NB4 (cell line): ENCODE measurements at regions not wholly inside any gene's neighbourhood (a gene's known extent, or its start where the extent isn't known, plus 50 kb on each side); places are given as distances from the start of the nearest gene placed in this dataset.
A peak's percentile ranks its signal among the peaks of the same experiment; 100 is the strongest.

Experiments used
- DNase-seq: peaks from one replicate; pipeline ENCODE4 v3.0.0; 2010; ENCODE audit warnings: low read depth
- H3K4me3 ChIP-seq: one replicate; pipeline ENCODE4 v1.5.1; 2011; ENCODE audit warnings: mild to moderate bottlenecking, low read depth, low read length, moderate library complexity
- MAX ChIP-seq: IDR thresholded peaks from 2 replicates; pipeline ENCODE4 v1.6.1; 2011; ENCODE audit warnings: low read depth, low read length
- MYC ChIP-seq: IDR thresholded peaks from 2 replicates; pipeline ENCODE4 v1.6.1; 2011; ENCODE audit warnings: low read depth, low read length
- POLR2A ChIP-seq: IDR thresholded peaks from 2 replicates; pipeline ENCODE4 v1.6.1; 2011; ENCODE audit warnings: mild to moderate bottlenecking; ENCODE audit not compliant: insufficient read length; ENCODE audit errors: extremely low read depth
- TF ChIP-seq, protein P1 (sequence below): IDR thresholded peaks from one replicate; pipeline ENCODE4 v1.5.1; 2012; ENCODE audit warnings: low read depth, low read length

- no peak for DNase-seq
- TF ChIP-seq, protein P1, sequence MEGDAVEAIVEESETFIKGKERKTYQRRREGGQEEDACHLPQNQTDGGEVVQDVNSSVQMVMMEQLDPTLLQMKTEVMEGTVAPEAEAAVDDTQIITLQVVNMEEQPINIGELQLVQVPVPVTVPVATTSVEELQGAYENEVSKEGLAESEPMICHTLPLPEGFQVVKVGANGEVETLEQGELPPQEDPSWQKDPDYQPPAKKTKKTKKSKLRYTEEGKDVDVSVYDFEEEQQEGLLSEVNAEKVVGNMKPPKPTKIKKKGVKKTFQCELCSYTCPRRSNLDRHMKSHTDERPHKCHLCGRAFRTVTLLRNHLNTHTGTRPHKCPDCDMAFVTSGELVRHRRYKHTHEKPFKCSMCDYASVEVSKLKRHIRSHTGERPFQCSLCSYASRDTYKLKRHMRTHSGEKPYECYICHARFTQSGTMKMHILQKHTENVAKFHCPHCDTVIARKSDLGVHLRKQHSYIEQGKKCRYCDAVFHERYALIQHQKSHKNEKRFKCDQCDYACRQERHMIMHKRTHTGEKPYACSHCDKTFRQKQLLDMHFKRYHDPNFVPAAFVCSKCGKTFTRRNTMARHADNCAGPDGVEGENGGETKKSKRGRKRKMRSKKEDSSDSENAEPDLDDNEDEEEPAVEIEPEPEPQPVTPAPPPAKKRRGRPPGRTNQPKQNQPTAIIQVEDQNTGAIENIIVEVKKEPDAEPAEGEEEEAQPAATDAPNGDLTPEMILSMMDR: no peak
- TF ChIP-seq POLR2A (no peak), MYC (no peak), MAX (no peak)
These were observed 189.7 kb upstream of the ADGRL4 start for GRCh38 chr1:79196211-79196610.

GRCh38 chr1:79193211-79194079 lies 186.9 kb upstream of the ADGRL4 start:
- no peak for TF ChIP-seq MAX
- TF ChIP-seq, protein P1: no peak
- TF ChIP-seq POLR2A: no peak
- no peak for TF ChIP-seq MYC
- DNase-seq: no peak

More at GRCh38 chr1:79196211-79196610, 189.7 kb upstream of the ADGRL4 start:
- H3K4me3 ChIP-seq: no peak overlapping the region

GRCh38 chr1:79190074-79190473 lies 183.5 kb upstream of the ADGRL4 start:
- TF ChIP-seq MYC (no peak), POLR2A (no peak), MAX (no peak)
- TF ChIP-seq, protein P1: no peak
- no peak for DNase-seq
- H3K4me3 ChIP-seq: no peak overlapping the region

More at GRCh38 chr1:79193211-79194079, 186.9 kb upstream of the ADGRL4 start:
- H3K4me3 ChIP-seq: no peak overlapping the region

DNA sequence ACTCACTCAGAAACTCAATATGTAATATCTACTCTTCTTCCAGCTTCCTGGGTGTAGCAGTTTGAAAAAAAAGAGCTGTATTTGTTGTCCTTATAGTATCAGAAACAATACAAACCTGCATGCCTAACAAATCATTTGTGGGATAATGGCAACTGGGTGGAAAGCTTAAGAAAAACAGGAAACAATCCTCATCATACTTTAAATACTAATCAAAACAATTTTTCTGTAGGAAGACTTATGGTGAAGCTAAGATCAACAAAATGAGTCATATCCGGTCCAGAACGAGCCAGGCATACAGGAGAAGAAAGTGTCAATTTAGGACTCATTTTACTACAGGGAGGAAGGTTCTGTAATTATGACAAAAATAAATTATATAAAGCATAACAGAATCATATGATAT lies 181.8 kb upstream of the ADGRL4 start:
- TF ChIP-seq POLR2A (no peak), MAX (no peak), MYC (no peak)
- TF ChIP-seq, protein P1: no peak
- H3K4me3 ChIP-seq: no peak overlapping the region
- peak; percentile 4 for DNase-seq

DNA sequence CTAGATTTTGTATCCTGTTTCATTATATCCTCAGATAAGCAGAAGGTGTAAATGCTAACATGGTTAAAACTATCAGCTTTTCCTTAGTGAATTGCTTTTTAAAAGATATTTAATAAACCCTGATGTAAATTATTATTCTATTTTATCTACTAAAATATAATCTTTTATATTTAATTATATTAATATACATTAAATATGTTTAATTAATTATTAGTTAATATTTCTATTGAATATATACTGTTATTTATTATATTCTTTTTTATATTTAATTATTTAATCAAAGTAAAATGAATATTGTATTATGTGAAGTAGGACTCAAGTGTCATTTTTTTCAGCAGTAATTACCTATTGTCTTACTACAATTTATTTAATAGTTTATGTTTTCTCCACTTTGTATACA lies 179.7 kb upstream of the ADGRL4 start:
- no peak overlapping the region for H3K4me3 ChIP-seq
- DNase-seq: no peak
- TF ChIP-seq POLR2A (no peak), MYC (no peak), MAX (no peak)
- TF ChIP-seq, protein P1: no peak
